ENCODE measurements at regions not wholly inside any gene's neighbourhood (a gene's known extent, or its start where the extent isn't known, plus 50 kb on each side); places are given as distances from the start of the nearest gene placed in this dataset.

GRCh38 chr12:94062194-94062593 is 86.2 kb upstream of the PLXNC1 start:
- TF ChIP-seq POLR2AphosphoS5 (IDR thresholded peaks at IDR 0.05; ENCODE audit: low read depth) = no peak
- TF ChIP-seq REST (IDR thresholded peaks at IDR 0.05; ENCODE audit: unreplicated experiment) = no peak
- no peak for TF ChIP-seq EZH2phosphoT487 (IDR thresholded peaks at IDR 0.05; ENCODE audit: unreplicated experiment)
- TF ChIP-seq CTCF (conservative IDR thresholded peaks at IDR 0.05; ENCODE audit: low read depth in 2 of 2) = no peak
- TF ChIP-seq EZH2 (IDR thresholded peaks at IDR 0.05; ENCODE audit: low read depth, unreplicated experiment) = no peak
- no peak for TF ChIP-seq JUNB (IDR thresholded peaks at IDR 0.05; ENCODE audit: unreplicated experiment)
- TF ChIP-seq NANOG (IDR thresholded peaks at IDR 0.05; ENCODE audit: borderline replicate concordance) = no peak
- TF ChIP-seq CREB1 (CRISPR knock-in tag; IDR thresholded peaks at IDR 0.05; ENCODE audit: low read depth) = no peak
- no peak for TF ChIP-seq ZNF331 (CRISPR knock-in tag; IDR thresholded peaks at IDR 0.05; ENCODE audit: low read depth)
- no peak for TF ChIP-seq ZNF114 (CRISPR knock-in tag; IDR thresholded peaks at IDR 0.05)
- TF ChIP-seq ZNF462 (CRISPR knock-in tag; IDR thresholded peaks at IDR 0.05) = no peak
- TF ChIP-seq STAT1 (IDR thresholded peaks at IDR 0.05; ENCODE audit: unreplicated experiment) = no peak

Measured in GM23338 (cell line).